ENCODE measurements at regions not wholly inside any gene's neighbourhood (a gene's known extent, or its start where the extent isn't known, plus 50 kb on each side); places are given as distances from the start of the nearest gene placed in this dataset.

- intact Hi-C loops (cut with DNase I): no loop called here
- H3K27me3 ChIP-seq: peaks cover 0 to 28% (median 9%) of the 10 kb centered on the region in 7 donors
- H3K9me3 ChIP-seq: no peaks in the 10 kb centered on the region
- 77 to 80% methylated on average over 11 of the region's 11 CpGs for WGBS, 2 donors
- no peak overlapping the region for H3K4me3 ChIP-seq
- no peaks in the 10 kb centered on the region for H3K36me3 ChIP-seq
- DNase-seq (no peak), ATAC-seq (no peak)
- no peaks in the 10 kb centered on the region for H3K4me1 ChIP-seq
- TF ChIP-seq CTCF (IDR thresholded peaks at IDR 0.05): no peak
- no peak overlapping the region for H3K27ac ChIP-seq
Measured at GRCh38 chr10:125513429-125514182, 169.4 kb downstream of the TEX36 start.

DNA sequence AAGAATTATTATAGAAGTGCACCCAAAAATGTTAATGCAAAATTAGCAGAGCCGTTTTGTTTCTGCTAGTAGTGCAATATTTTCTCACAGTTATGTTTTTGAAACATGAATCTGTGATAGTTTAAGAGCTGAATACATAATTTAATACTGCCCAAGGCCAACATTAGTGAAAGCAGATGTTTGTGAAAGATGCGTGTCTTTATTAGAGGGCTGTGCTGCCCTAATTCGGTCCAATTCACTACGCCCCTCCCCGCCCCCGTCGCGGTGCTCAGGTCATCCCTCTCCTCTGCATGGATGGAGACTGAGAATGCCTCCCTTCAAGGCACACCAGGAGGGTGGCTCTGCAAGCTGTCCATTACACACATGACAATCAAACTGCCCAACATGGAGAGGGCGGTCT is 172.0 kb downstream of the TEX36 start:
- no peak for ATAC-seq

DNA sequence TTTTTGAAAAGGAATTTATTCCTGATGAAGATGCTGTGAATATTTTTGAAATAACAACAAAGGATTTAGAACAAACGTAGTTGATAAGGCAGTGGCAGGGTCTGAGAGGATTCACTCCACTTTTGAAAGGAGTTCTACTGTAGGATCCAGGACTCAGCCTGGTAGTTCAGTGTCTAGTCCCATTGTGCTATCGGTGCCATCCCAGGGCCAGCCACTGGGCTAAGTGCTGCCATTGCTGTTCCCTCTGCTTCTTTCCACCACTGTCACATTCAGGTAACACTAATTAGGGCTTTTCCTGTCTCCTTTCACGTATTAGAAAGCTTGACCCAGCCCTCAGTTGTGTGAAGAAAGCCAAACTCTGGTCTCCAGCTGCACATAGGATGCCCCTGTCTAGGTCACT is 177.3 kb downstream of the TEX36 start:
- intact Hi-C loops (cut with DNase I): no loop called here

More for the DNA sequence above, 172.0 kb downstream of the TEX36 start:
- 89 to 93% methylated on average over 9 of the region's 9 CpGs for WGBS, 2 donors
- Histone ChIP-seq H3K4me1 (no peaks in the 10 kb centered on the region), H3K9me3 (no peaks in the 10 kb centered on the region), H3K4me3 (no peak overlapping the region), H3K27ac (no peak overlapping the region), H3K27me3 (peaks cover 0 to 36% (median 9%) of the 10 kb centered on the region in 7 donors), H3K36me3 (no peaks in the 10 kb centered on the region)
- intact Hi-C loops (cut with DNase I): no loop called here
- DNase-seq: no peak
- TF ChIP-seq CTCF (IDR thresholded peaks at IDR 0.05): no peak

GRCh38 chr10:125502276-125502675 is 180.7 kb downstream of the TEX36 start:
- DNase-seq (no peak), ATAC-seq (no peak)
- H3K27me3 ChIP-seq: peaks cover 0 to 40% (median 15%) of the 10 kb centered on the region in 7 donors
- no peaks in the 10 kb centered on the region for H3K36me3 ChIP-seq
- 81 to 84% methylated on average over 8 of the region's 8 CpGs for WGBS, 2 donors
- intact Hi-C loops (cut with DNase I): no loop called here
- no peak overlapping the region for H3K4me3 ChIP-seq
- no peak for TF ChIP-seq CTCF (IDR thresholded peaks at IDR 0.05)
- no peak overlapping the region for H3K27ac ChIP-seq
- H3K9me3 ChIP-seq: peaks cover 0 to 8% (median 0%) of the 10 kb centered on the region in 11 donors
- H3K4me1 ChIP-seq: no peaks in the 10 kb centered on the region

More for the DNA sequence above, 177.3 kb downstream of the TEX36 start:
- no peak for TF ChIP-seq CTCF (IDR thresholded peaks at IDR 0.05)
- no peak overlapping the region for H3K27ac ChIP-seq
- ATAC-seq: no peak
- H3K27me3 ChIP-seq: peaks cover 0 to 32% (median 14%) of the 10 kb centered on the region in 7 donors
- no peak overlapping the region for H3K4me3 ChIP-seq
- no peaks in the 10 kb centered on the region for H3K4me1 ChIP-seq
- no peaks in the 10 kb centered on the region for H3K36me3 ChIP-seq
- no peak for DNase-seq
- WGBS, 2 donors: 60 to 73% methylated on average over 3 of the region's 3 CpGs
- H3K9me3 ChIP-seq: peaks cover 0 to 8% (median 0%) of the 10 kb centered on the region in 11 donors
